ENCODE measurements at regions not wholly inside any gene's neighbourhood (a gene's known extent, or its start where the extent isn't known, plus 50 kb on each side); places are given as distances from the start of the nearest gene placed in this dataset.

- ChIA-PET CTCF (no interaction called here), POLR2A (no interaction called here)
- DNase-seq (no peak), ATAC-seq (ENCODE audit: low read depth) (no peak)
- Mint-ChIP-seq H3K27ac (no peak overlapping the region), H3K36me3 (ENCODE audit: low read depth) (no peaks in the 10 kb centered on the region), H3K4me1 (no peaks in the 10 kb centered on the region), H3K27me3 (no peaks in the 10 kb centered on the region), H3K9me3 (peaks cover 3% of the 10 kb centered on the region), H3K4me3 (no peak overlapping the region)
- TF ChIP-seq CTCF (IDR thresholded peaks at IDR 0.05): no peak
- intact Hi-C loops (cut with micrococcal nuclease): no loop called here
Observed at GRCh38 chr4:31051565-31051964, 331.4 kb downstream of the PCDH7 start.

DNA sequence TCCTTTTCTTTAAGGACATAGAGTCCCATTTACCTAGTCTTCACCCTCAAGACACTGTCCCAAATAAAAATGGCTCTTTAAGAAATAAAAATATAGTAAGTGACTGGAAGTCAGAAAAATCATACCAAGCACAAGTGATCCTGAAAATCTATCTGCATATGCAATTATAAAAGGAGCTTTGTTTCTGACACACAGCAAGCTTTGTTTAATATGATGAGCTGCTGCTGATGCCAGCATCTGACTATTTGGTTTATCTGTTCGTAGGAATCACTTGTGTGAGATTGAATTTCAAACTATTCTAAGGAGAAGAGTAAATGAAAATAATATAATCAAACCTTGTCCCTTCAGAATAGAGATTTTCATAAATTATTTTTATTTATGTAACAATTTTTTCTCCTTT is 332.4 kb downstream of the PCDH7 start:
- Mint-ChIP-seq H3K4me1 (no peaks in the 10 kb centered on the region), H3K36me3 (ENCODE audit: low read depth) (no peaks in the 10 kb centered on the region), H3K27ac (no peak overlapping the region), H3K27me3 (no peaks in the 10 kb centered on the region), H3K9me3 (peaks cover 6% of the 10 kb centered on the region), H3K4me3 (no peak overlapping the region)
- CTCF ChIA-PET: no interaction called here
- no peak for TF ChIP-seq CTCF (IDR thresholded peaks at IDR 0.05)
- ATAC-seq (ENCODE audit: low read depth): no peak
- no peak for DNase-seq
- POLR2A ChIA-PET: no interaction called here
- intact Hi-C loops (cut with micrococcal nuclease): no loop called here

DNA sequence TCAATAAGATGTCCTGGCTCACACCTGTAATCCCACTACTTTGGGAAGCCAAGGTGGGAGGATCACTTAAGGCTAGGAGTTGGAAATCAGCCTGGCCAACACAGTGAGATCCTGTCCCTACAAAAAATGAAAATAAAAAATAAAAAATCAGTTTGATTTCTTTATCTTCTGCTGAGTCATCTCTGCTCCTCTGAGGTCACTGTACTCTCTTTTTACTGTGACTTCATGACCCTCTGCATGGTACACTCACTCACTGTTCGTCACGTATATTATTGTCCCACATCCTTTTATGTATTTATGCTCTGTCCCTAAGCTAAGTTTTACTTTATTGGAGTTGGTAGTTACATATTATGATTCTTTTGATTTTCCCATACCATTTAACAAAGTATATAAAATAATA is 333.3 kb downstream of the PCDH7 start:
- intact Hi-C loops (cut with micrococcal nuclease): no loop called here
- DNase-seq: no peak
- H3K4me3 Mint-ChIP-seq: no peak overlapping the region
- H3K9me3 Mint-ChIP-seq: peaks cover 6% of the 10 kb centered on the region
- ATAC-seq (ENCODE audit: low read depth): no peak
- CTCF ChIA-PET: no interaction called here
- no peaks in the 10 kb centered on the region for H3K4me1 Mint-ChIP-seq
- no peak overlapping the region for H3K27ac Mint-ChIP-seq
- no peaks in the 10 kb centered on the region for H3K27me3 Mint-ChIP-seq
- no peak for TF ChIP-seq CTCF (IDR thresholded peaks at IDR 0.05)
- no peaks in the 10 kb centered on the region for H3K36me3 Mint-ChIP-seq (ENCODE audit: low read depth)
- POLR2A ChIA-PET: no interaction called here

GRCh38 chr4:31054295-31054694 is 334.1 kb downstream of the PCDH7 start:
- intact Hi-C loops (cut with micrococcal nuclease): no loop called here
- Mint-ChIP-seq H3K36me3 (ENCODE audit: low read depth) (no peaks in the 10 kb centered on the region), H3K4me1 (no peaks in the 10 kb centered on the region), H3K27me3 (no peaks in the 10 kb centered on the region), H3K9me3 (peaks cover 6% of the 10 kb centered on the region), H3K4me3 (no peak overlapping the region), H3K27ac (no peak overlapping the region)
- TF ChIP-seq CTCF (IDR thresholded peaks at IDR 0.05): no peak
- POLR2A ChIA-PET: no interaction called here
- DNase-seq (no peak), ATAC-seq (ENCODE audit: low read depth) (no peak)
- CTCF ChIA-PET: no interaction called here

GRCh38 chr4:31058656-31059055 is 338.5 kb downstream of the PCDH7 start:
- Mint-ChIP-seq H3K36me3 (ENCODE audit: low read depth) (no peaks in the 10 kb centered on the region), H3K27ac (no peak overlapping the region), H3K9me3 (peaks cover 3% of the 10 kb centered on the region), H3K27me3 (no peaks in the 10 kb centered on the region), H3K4me1 (no peaks in the 10 kb centered on the region), H3K4me3 (no peak overlapping the region)
- ChIA-PET CTCF (no interaction called here), POLR2A (no interaction called here)
- ATAC-seq (ENCODE audit: low read depth): no peak
- TF ChIP-seq CTCF (IDR thresholded peaks at IDR 0.05): no peak
- intact Hi-C loops (cut with micrococcal nuclease): no loop called here
- no peak for DNase-seq

Measured in activated B cell treated with CpG ODN at 0.5 μM for 24 hours (primary cell).